ENCODE measurements at regions not wholly inside any gene's neighbourhood (a gene's known extent, or its start where the extent isn't known, plus 50 kb on each side); places are given as distances from the start of the nearest gene placed in this dataset.

DNA sequence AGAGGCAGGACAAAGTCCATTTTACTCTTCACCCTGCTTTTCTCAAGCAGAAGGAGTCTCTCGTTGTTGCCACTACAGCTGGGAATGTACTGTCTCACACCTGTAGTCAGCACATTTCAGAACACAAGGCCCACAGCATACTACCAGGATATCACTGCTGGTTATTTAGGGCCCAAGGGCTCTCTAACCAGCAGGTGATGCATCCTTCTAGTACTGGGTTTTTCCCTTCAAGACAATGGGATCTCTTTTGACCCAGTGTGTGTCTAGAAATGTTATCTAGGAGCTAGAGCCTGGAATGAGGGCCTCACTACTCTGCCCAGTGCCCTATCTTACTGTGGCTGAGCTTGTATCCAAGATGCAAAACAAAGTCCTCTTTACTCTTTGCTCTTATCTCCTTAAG, 235.1 kb upstream of the PRR16 start:
- TF ChIP-seq, protein P1, sequence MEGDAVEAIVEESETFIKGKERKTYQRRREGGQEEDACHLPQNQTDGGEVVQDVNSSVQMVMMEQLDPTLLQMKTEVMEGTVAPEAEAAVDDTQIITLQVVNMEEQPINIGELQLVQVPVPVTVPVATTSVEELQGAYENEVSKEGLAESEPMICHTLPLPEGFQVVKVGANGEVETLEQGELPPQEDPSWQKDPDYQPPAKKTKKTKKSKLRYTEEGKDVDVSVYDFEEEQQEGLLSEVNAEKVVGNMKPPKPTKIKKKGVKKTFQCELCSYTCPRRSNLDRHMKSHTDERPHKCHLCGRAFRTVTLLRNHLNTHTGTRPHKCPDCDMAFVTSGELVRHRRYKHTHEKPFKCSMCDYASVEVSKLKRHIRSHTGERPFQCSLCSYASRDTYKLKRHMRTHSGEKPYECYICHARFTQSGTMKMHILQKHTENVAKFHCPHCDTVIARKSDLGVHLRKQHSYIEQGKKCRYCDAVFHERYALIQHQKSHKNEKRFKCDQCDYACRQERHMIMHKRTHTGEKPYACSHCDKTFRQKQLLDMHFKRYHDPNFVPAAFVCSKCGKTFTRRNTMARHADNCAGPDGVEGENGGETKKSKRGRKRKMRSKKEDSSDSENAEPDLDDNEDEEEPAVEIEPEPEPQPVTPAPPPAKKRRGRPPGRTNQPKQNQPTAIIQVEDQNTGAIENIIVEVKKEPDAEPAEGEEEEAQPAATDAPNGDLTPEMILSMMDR (conservative IDR thresholded peaks at IDR 0.05; ENCODE audit: low read length), result no peak
- TF ChIP-seq EZH2phosphoT487 (IDR thresholded peaks at IDR 0.05; ENCODE audit: borderline replicate concordance, low read depth, low read length), result no peak

All from OCI-LY7 (cell line).